Kidney (tissue), 13 donors: ENCODE measurements at regions not wholly inside any gene's neighbourhood (a gene's known extent, or its start where the extent isn't known, plus 50 kb on each side); places are given as distances from the start of the nearest gene placed in this dataset.

ENCODE experiments used
- DNase-seq, 5 donors: peaks; one replicate each; pipeline ENCODE4 v3.0.0-alpha.2; 2013 to 2020
- FAIRE-seq: peaks from 2 replicates; lab custom pipeline; 2012; peaks lifted over from hg19 to GRCh38; lab: Jason Lieb, UNC
- H3K27ac ChIP-seq, 2 donors: one replicate each; pipeline ENCODE4 v1.7.0; 2013; ENCODE audit warnings: low read depth in 2 of 2, low read length in 2 of 2, inconsistent platforms in 1 of 2
- H3K27me3 ChIP-seq: one replicate; pipeline ENCODE4 v1.7.1; 2013; ENCODE audit warnings: low read length, inconsistent platforms; ENCODE audit not compliant: control insufficient read depth, insufficient read depth
- H3K36me3 ChIP-seq, 3 donors: one replicate each; pipeline versions ENCODE4 v1.7.0 to v1.7.1; 2013; ENCODE audit warnings: low read length in 3 of 3, control low read depth in 1 of 3, inconsistent platforms in 1 of 3; ENCODE audit not compliant: insufficient read depth in 3 of 3, control insufficient read depth in 2 of 3
- H3K4me1 ChIP-seq, 3 donors: one replicate each; pipeline versions ENCODE4 v1.7.0 to v1.7.1; 2013; ENCODE audit warnings: low read length in 3 of 3, inconsistent platforms in 1 of 3, low read depth in 1 of 3; ENCODE audit not compliant: control insufficient read depth in 2 of 3, insufficient read depth in 2 of 3
- H3K4me3 ChIP-seq, 3 donors: one replicate each; pipeline versions ENCODE4 v1.7.0 to v1.8.1; 2013; ENCODE audit warnings: low read length in 3 of 3, control low read depth in 1 of 3, inconsistent platforms in 1 of 3
- H3K9ac ChIP-seq, 3 donors: one replicate each; pipeline versions ENCODE4 v1.7.0 to v1.7.1; 2013; ENCODE audit warnings: low read length in 3 of 3, control low read depth in 1 of 3, inconsistent platforms in 1 of 3
- H3K9me3 ChIP-seq, 3 donors: one replicate each; pipeline versions ENCODE4 v1.7.0 to v1.7.1; 2013; ENCODE audit warnings: low read length in 3 of 3, control low read depth in 1 of 3, inconsistent platforms in 1 of 3; ENCODE audit not compliant: control insufficient read depth in 2 of 3, insufficient read depth in 1 of 3
- intact Hi-C: fragments of 100-400 bp; cut with DNase I; formaldehyde crosslinking; loops from one replicate; pipeline ENCODE4 v1.11.1; 2022
- TF ChIP-seq, protein P1 (sequence below): IDR thresholded peaks from 3 replicates; pipeline ENCODE4 v1.5.1; 2012; ENCODE audit warnings: mild to moderate bottlenecking, moderate library complexity, borderline replicate concordance; ENCODE audit not compliant: insufficient read depth; ENCODE audit errors: extremely low read depth
- donor health status: control.
- donor health status: control.
- donor health status: control.
- donor health status: control.
- donor health status: control.
- donor health status: DM: yes; HTN: yes; CAD: no.
- donor health status: Normal renal cell carcinoma (clear cell type).

DNA sequence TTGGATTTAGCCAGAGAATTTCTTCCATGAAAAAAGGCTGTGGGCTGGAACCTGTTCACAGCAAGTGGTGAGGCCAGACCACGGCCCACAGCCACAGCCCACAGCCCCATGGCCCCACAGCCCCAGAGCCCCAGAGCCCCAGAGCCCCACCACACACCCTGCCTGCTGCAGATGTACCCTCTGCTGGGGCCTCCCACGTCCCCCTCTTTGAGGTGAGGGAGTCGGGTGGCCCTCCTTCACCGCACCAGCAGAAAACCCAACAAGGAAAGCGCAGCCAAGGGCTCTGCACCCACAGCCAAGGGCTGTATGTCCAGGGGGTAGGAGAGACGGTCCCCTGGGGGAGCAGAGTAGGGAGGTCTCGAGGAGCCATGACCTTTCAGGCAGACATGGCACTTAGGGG is 327.5 kb upstream of the DIO3 start:
- no peaks in the 10 kb centered on the region for H3K9me3 ChIP-seq
- H3K27ac ChIP-seq = no peak overlapping the region
- no peak overlapping the region for H3K4me3 ChIP-seq
- DNase-seq (peak in 1 of 5 donors; percentile 37), FAIRE-seq (no peak)
- no peaks in the 10 kb centered on the region for H3K27me3 ChIP-seq
- intact Hi-C loops = no loop called here
- H3K4me1 ChIP-seq = peaks cover 0 to 2% (median 0%) of the 10 kb centered on the region in 3 donors
- H3K36me3 ChIP-seq = no peaks in the 10 kb centered on the region
- TF ChIP-seq, protein P1, sequence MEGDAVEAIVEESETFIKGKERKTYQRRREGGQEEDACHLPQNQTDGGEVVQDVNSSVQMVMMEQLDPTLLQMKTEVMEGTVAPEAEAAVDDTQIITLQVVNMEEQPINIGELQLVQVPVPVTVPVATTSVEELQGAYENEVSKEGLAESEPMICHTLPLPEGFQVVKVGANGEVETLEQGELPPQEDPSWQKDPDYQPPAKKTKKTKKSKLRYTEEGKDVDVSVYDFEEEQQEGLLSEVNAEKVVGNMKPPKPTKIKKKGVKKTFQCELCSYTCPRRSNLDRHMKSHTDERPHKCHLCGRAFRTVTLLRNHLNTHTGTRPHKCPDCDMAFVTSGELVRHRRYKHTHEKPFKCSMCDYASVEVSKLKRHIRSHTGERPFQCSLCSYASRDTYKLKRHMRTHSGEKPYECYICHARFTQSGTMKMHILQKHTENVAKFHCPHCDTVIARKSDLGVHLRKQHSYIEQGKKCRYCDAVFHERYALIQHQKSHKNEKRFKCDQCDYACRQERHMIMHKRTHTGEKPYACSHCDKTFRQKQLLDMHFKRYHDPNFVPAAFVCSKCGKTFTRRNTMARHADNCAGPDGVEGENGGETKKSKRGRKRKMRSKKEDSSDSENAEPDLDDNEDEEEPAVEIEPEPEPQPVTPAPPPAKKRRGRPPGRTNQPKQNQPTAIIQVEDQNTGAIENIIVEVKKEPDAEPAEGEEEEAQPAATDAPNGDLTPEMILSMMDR = no peak
- no peak overlapping the region for H3K9ac ChIP-seq

- no peak overlapping the region for H3K9ac ChIP-seq
- intact Hi-C loops = no loop called here
- H3K27ac ChIP-seq = no peak overlapping the region
- FAIRE-seq (no peak), DNase-seq (peak in 3 of 5 donors; percentile 41 to 46 (median 45))
- H3K4me1 ChIP-seq = peaks cover 0 to 2% (median 0%) of the 10 kb centered on the region in 3 donors
- H3K27me3 ChIP-seq = no peaks in the 10 kb centered on the region
- TF ChIP-seq, protein P1 = no peak
- H3K9me3 ChIP-seq = no peaks in the 10 kb centered on the region
- no peaks in the 10 kb centered on the region for H3K36me3 ChIP-seq
- H3K4me3 ChIP-seq = no peak overlapping the region
Measured at GRCh38 chr14:101234244-101234937, 326.9 kb upstream of the DIO3 start.

DNA sequence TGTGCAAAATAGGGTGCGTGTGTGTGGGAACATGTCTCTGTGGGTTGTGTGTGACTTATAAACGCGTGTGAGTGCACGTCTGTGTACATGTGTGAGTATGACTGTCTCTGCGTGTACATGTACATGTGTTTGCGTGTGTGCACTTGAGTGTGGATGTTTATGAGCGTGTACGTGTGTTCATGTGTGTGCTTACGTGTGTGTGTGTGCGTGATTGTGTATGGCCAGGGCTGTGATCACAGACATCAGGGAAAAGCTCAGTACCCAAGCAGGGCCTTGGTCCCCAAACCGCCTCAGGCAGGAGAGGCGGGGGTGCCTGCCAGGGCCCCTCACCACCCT is 326.3 kb upstream of the DIO3 start:
- H3K4me1 ChIP-seq = peaks cover 0 to 2% (median 0%) of the 10 kb centered on the region in 3 donors
- H3K9me3 ChIP-seq = no peaks in the 10 kb centered on the region
- no peaks in the 10 kb centered on the region for H3K36me3 ChIP-seq
- intact Hi-C loops = no loop called here
- H3K27ac ChIP-seq = no peak overlapping the region
- DNase-seq = no peak
- FAIRE-seq = no peak
- no peak overlapping the region for H3K9ac ChIP-seq
- no peak overlapping the region for H3K4me3 ChIP-seq
- TF ChIP-seq, protein P1 = no peak
- no peaks in the 10 kb centered on the region for H3K27me3 ChIP-seq
